Thymus (tissue), 11 donors: ENCODE measurements at regions not wholly inside any gene's neighbourhood (a gene's known extent, or its start where the extent isn't known, plus 50 kb on each side); places are given as distances from the start of the nearest gene placed in this dataset.

ENCODE experiments used
- DNase-seq, 9 donors: peaks; one replicate each; pipeline ENCODE4 v3.0.0-alpha.2; 2013; ENCODE audit warnings: low spot score in 9 of 9, low read depth in 6 of 9, missing footprints in 1 of 9
- H3K27ac ChIP-seq, 2 donors: one replicate each; pipeline ENCODE4 v1.5.1; 2013; ENCODE audit warnings: control low read depth in 1 of 2, low read depth in 1 of 2, low read length in 1 of 2, mild to moderate bottlenecking in 1 of 2, moderate library complexity in 1 of 2
- H3K27me3 ChIP-seq, 2 donors: one replicate each; pipeline ENCODE4 v1.5.1; 2013; ENCODE audit warnings: low read length in 1 of 2; ENCODE audit not compliant: control insufficient read depth in 2 of 2, insufficient read depth in 1 of 2
- H3K36me3 ChIP-seq, 2 donors: one replicate each; pipeline ENCODE4 v1.5.1; 2013; ENCODE audit warnings: low read length in 1 of 2, mild to moderate bottlenecking in 1 of 2, moderate library complexity in 1 of 2; ENCODE audit not compliant: control insufficient read depth in 2 of 2, insufficient read depth in 2 of 2
- H3K4me1 ChIP-seq, 2 donors: one replicate each; pipeline ENCODE4 v1.5.1; 2013; ENCODE audit warnings: low read length in 2 of 2; ENCODE audit not compliant: control insufficient read depth in 2 of 2, insufficient read depth in 2 of 2
- H3K4me3 ChIP-seq, 2 donors: one replicate each; pipeline ENCODE4 v1.5.1; 2013; ENCODE audit warnings: low read length in 2 of 2, control low read depth in 1 of 2, mild to moderate bottlenecking in 1 of 2
- H3K9me3 ChIP-seq, 2 donors: one replicate each; pipeline ENCODE4 v1.5.1; 2013; ENCODE audit warnings: low read length in 1 of 2, mild to moderate bottlenecking in 1 of 2; ENCODE audit not compliant: control insufficient read depth in 2 of 2, insufficient read depth in 1 of 2
- WGBS: extraction: QIAGEN DNeasy Blood & Tissue Kit; methylation state at CpG from one replicate; pipeline ENCODE4 v1.1.7; 2013; 5-methylcytosine and 5-hydroxymethylcytosine counted together
- donor health status: healthy.

- DNase-seq, result peak; percentile 64 to 89 (median 76)
- H3K4me3 ChIP-seq, result no peak overlapping the region
- H3K4me1 ChIP-seq, result peaks cover 15 to 24% of the 10 kb centered on the region in 2 donors
- WGBS, result 25% methylated on average over 3 of the region's 3 CpGs
- no peaks in the 10 kb centered on the region for H3K36me3 ChIP-seq
- H3K27ac ChIP-seq, result peak overlapping the region in 1 of 2 donors; percentile 94
- no peaks in the 10 kb centered on the region for H3K9me3 ChIP-seq
- H3K27me3 ChIP-seq, result no peaks in the 10 kb centered on the region
These were observed 72.0 kb upstream of the C9orf72 start for GRCh38 chr9:27645161-27645840.

GRCh38 chr9:27653246-27653645 is 80.0 kb upstream of the C9orf72 start:
- Histone ChIP-seq H3K4me3 (no peak overlapping the region), H3K4me1 (no peaks in the 10 kb centered on the region), H3K27ac (no peak overlapping the region), H3K27me3 (no peaks in the 10 kb centered on the region), H3K36me3 (no peaks in the 10 kb centered on the region), H3K9me3 (no peaks in the 10 kb centered on the region)
- no peak for DNase-seq
- WGBS, result 96% methylated on average over 1 of the region's 1 CpG

- H3K4me1 ChIP-seq, result no peaks in the 10 kb centered on the region
- H3K9me3 ChIP-seq, result no peaks in the 10 kb centered on the region
- H3K27me3 ChIP-seq, result no peaks in the 10 kb centered on the region
- 98% methylated on average over 3 of the region's 3 CpGs for WGBS
- H3K36me3 ChIP-seq, result no peaks in the 10 kb centered on the region
- no peak overlapping the region for H3K4me3 ChIP-seq
- H3K27ac ChIP-seq, result no peak overlapping the region
- no peak for DNase-seq
These were observed 80.7 kb upstream of the C9orf72 start for GRCh38 chr9:27653957-27654356.

GRCh38 chr9:27654629-27655285 is 81.5 kb upstream of the C9orf72 start:
- no peaks in the 10 kb centered on the region for H3K9me3 ChIP-seq
- 98% methylated on average over 17 of the region's 17 CpGs for WGBS
- DNase-seq, result no peak
- no peaks in the 10 kb centered on the region for H3K27me3 ChIP-seq
- no peaks in the 10 kb centered on the region for H3K4me1 ChIP-seq
- no peak overlapping the region for H3K27ac ChIP-seq
- no peaks in the 10 kb centered on the region for H3K36me3 ChIP-seq
- no peak overlapping the region for H3K4me3 ChIP-seq

GRCh38 chr9:27655441-27655840 is 82.2 kb upstream of the C9orf72 start:
- Histone ChIP-seq H3K9me3 (no peaks in the 10 kb centered on the region), H3K36me3 (no peaks in the 10 kb centered on the region), H3K4me3 (no peak overlapping the region), H3K4me1 (no peaks in the 10 kb centered on the region), H3K27ac (no peak overlapping the region), H3K27me3 (no peaks in the 10 kb centered on the region)
- DNase-seq, result no peak
- 88% methylated on average over 2 of the region's 2 CpGs for WGBS

- WGBS, result 95% methylated on average over 4 of the region's 4 CpGs
- H3K27me3 ChIP-seq, result no peaks in the 10 kb centered on the region
- H3K4me3 ChIP-seq, result no peak overlapping the region
- no peaks in the 10 kb centered on the region for H3K4me1 ChIP-seq
- H3K9me3 ChIP-seq, result no peaks in the 10 kb centered on the region
- no peak overlapping the region for H3K27ac ChIP-seq
- H3K36me3 ChIP-seq, result no peaks in the 10 kb centered on the region
- DNase-seq, result no peak
These were observed 85.7 kb upstream of the C9orf72 start for GRCh38 chr9:27659001-27659400.

- no peaks in the 10 kb centered on the region for H3K4me1 ChIP-seq
- H3K4me3 ChIP-seq, result no peak overlapping the region
- no peaks in the 10 kb centered on the region for H3K27me3 ChIP-seq
- H3K9me3 ChIP-seq, result no peaks in the 10 kb centered on the region
- no peak for DNase-seq
- 90% methylated on average over 3 of the region's 3 CpGs for WGBS
- H3K27ac ChIP-seq, result no peak overlapping the region
- no peaks in the 10 kb centered on the region for H3K36me3 ChIP-seq
These were observed 86.3 kb upstream of the C9orf72 start for GRCh38 chr9:27659571-27659970.

- H3K27me3 ChIP-seq, result no peaks in the 10 kb centered on the region
- no peaks in the 10 kb centered on the region for H3K4me1 ChIP-seq
- 98% methylated on average over 4 of the region's 4 CpGs for WGBS
- H3K27ac ChIP-seq, result no peak overlapping the region
- DNase-seq, result no peak
- H3K36me3 ChIP-seq, result no peaks in the 10 kb centered on the region
- no peaks in the 10 kb centered on the region for H3K9me3 ChIP-seq
- H3K4me3 ChIP-seq, result no peak overlapping the region
These were observed 86.9 kb upstream of the C9orf72 start for GRCh38 chr9:27660148-27660547.

GRCh38 chr9:27663526-27663925 is 90.2 kb upstream of the C9orf72 start:
- Histone ChIP-seq H3K4me1 (peaks cover 0 to 11% of the 10 kb centered on the region in 2 donors), H3K36me3 (no peaks in the 10 kb centered on the region), H3K27me3 (no peaks in the 10 kb centered on the region), H3K27ac (no peak overlapping the region), H3K9me3 (no peaks in the 10 kb centered on the region), H3K4me3 (no peak overlapping the region)
- WGBS, result 94% methylated on average over 5 of the region's 5 CpGs
- no peak for DNase-seq
